ENCODE measurements at regions not wholly inside any gene's neighbourhood (a gene's known extent, or its start where the extent isn't known, plus 50 kb on each side); places are given as distances from the start of the nearest gene placed in this dataset.
A peak's percentile ranks its signal among the peaks of the same experiment; 100 is the strongest.

DNA sequence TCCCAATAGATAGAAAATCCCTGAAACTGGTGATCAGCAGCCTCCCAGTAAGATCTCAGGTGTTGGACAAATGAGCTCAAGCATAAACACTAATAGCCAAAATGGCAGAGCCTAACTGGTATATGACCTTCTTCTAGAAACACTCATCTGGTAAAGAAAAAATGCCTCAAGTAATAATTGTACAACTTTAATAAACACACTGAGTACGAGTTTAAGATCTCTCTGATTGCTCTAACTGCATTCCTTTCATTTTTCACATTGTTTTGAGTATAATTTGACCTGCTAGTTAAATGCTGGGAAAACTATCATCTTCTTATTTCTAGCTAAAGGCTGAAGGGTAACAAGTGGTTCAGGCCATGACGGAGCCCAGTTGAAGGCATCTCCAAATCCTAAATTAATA, 2009.5 kb upstream of the PCDH20 start:
- H2BK120ac ChIP-seq (ENCODE audit: insufficient read depth, low read length, poor library complexity), result no peak overlapping the region
- no CpG with 5 or more reads among the region's 2 CpGs for WGBS (ENCODE audit: extremely low coverage, insufficient coverage, insufficient read length)

DNA sequence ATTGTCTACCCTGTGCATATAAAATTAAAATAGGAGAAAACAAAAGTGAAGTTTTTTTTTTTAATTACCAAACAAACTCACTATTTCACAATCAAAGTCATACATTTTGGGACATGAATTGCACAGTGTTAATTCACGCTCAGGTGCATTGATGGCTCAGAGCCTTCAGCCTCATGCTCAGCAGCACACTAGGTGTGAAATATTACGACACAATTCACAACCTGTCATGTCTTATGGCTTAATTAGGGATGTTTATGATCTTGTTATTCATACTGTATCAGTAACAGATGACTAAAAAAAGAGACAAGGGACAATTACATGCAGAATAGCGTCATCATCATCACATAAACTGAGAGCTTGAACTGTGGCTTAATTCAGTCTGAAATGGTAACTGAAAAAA, 2005.5 kb upstream of the PCDH20 start:
- H2BK120ac ChIP-seq (ENCODE audit: insufficient read depth, low read length, poor library complexity), result no peak overlapping the region
- no peak overlapping the region for H2BK12ac ChIP-seq (ENCODE audit: low read length)
- no peak overlapping the region for H2BK5ac ChIP-seq (ENCODE audit: low read depth, low read length, poor library complexity)
- H4K12ac ChIP-seq (ENCODE audit: low read depth, low read length), result no peak overlapping the region
- H4K91ac ChIP-seq (ENCODE audit: low read depth, low read length), result no peak overlapping the region
- H2AFZ ChIP-seq (ENCODE audit: insufficient read depth, low read length, poor library complexity), result no peak overlapping the region
- H3K27me3 ChIP-seq (ENCODE audit: insufficient read depth, low read length), result no peaks in the 10 kb centered on the region
- H3K23ac ChIP-seq (ENCODE audit: low read length), result no peak overlapping the region
- no peaks in the 10 kb centered on the region for H3K36me3 ChIP-seq (ENCODE audit: control insufficient read depth in 1 of 2, insufficient read depth in 2 of 2, low read length in 2 of 2)
- H3K79me2 ChIP-seq (ENCODE audit: control insufficient read depth, insufficient read depth, low read length, poor library complexity), result no peaks in the 10 kb centered on the region
- no peak overlapping the region for H3K4ac ChIP-seq (ENCODE audit: low read depth, low read length)
- no peak overlapping the region for H3K4me3 ChIP-seq (ENCODE audit: low read depth, low read length)
- H3K18ac ChIP-seq (ENCODE audit: low read length), result no peak overlapping the region
- no peak overlapping the region for H2AK5ac ChIP-seq (ENCODE audit: low read length)
- no peak overlapping the region for H4K8ac ChIP-seq (ENCODE audit: low read depth, low read length)
- H3K4me2 ChIP-seq (ENCODE audit: low read length), result no peak overlapping the region
- no peaks in the 10 kb centered on the region for H3K79me1 ChIP-seq (ENCODE audit: low read length)
- no peaks in the 10 kb centered on the region for H3K9me3 ChIP-seq (ENCODE audit: insufficient read depth, low read depth, low read length)
- no peak overlapping the region for H3K9ac ChIP-seq (ENCODE audit: low read length)
- WGBS (ENCODE audit: extremely low coverage, insufficient coverage, insufficient read length), result no CpG with 5 or more reads among the region's 3 CpGs
- no peak overlapping the region for H3K14ac ChIP-seq (ENCODE audit: low read length)
- H3K4me1 ChIP-seq (ENCODE audit: control insufficient read depth in 1 of 2, insufficient read depth in 2 of 2, low read length in 2 of 2), result no peaks in the 10 kb centered on the region
- no peak for DNase-seq
- H3K27ac ChIP-seq (ENCODE audit: low read depth, low read length), result no peak overlapping the region

More for the DNA sequence above, 2009.5 kb upstream of the PCDH20 start:
- Histone ChIP-seq H3K79me1 (ENCODE audit: low read length) (no peaks in the 10 kb centered on the region), H2AFZ (ENCODE audit: insufficient read depth, low read length, poor library complexity) (no peak overlapping the region), H4K12ac (ENCODE audit: low read depth, low read length) (no peak overlapping the region), H3K9ac (ENCODE audit: low read length) (no peak overlapping the region), H3K4me1 (ENCODE audit: control insufficient read depth in 1 of 2, insufficient read depth in 2 of 2, low read length in 2 of 2) (no peaks in the 10 kb centered on the region), H3K27ac (ENCODE audit: low read depth, low read length) (no peak overlapping the region), H2BK12ac (ENCODE audit: low read length) (no peak overlapping the region), H3K4me2 (ENCODE audit: low read length) (no peak overlapping the region), H3K27me3 (ENCODE audit: insufficient read depth, low read length) (no peaks in the 10 kb centered on the region), H3K18ac (ENCODE audit: low read length) (no peak overlapping the region), H3K79me2 (ENCODE audit: control insufficient read depth, insufficient read depth, low read length, poor library complexity) (no peaks in the 10 kb centered on the region), H4K8ac (ENCODE audit: low read depth, low read length) (no peak overlapping the region), H2AK5ac (ENCODE audit: low read length) (no peak overlapping the region), H3K4me3 (ENCODE audit: low read depth, low read length) (no peak overlapping the region), H3K4ac (ENCODE audit: low read depth, low read length) (no peak overlapping the region), H3K9me3 (ENCODE audit: insufficient read depth, low read depth, low read length) (no peaks in the 10 kb centered on the region), H3K36me3 (ENCODE audit: control insufficient read depth in 1 of 2, insufficient read depth in 2 of 2, low read length in 2 of 2) (no peaks in the 10 kb centered on the region), H2BK5ac (ENCODE audit: low read depth, low read length, poor library complexity) (no peak overlapping the region), H3K14ac (ENCODE audit: low read length) (no peak overlapping the region), H4K91ac (ENCODE audit: low read depth, low read length) (no peak overlapping the region), H3K23ac (ENCODE audit: low read length) (no peak overlapping the region)
- no peak for DNase-seq

DNA sequence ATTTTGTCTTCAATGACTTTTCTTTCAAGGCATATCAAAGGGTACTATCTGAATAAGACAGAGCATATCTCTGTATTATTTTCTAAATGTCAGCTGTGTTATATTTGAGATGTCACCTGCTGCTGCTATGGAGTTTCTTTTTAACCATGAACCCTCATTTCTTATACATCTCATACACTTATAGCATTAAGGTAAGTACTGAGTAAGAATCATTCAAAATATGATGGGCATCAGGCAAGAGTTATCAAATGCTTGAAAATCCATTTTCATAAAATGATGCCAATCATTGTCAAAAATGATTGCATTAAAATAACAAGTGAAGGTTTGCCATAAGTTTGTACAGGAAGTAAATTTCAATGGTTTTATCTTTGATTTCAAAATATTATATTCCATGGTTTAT, 2005.0 kb upstream of the PCDH20 start:
- Histone ChIP-seq H3K79me2 (ENCODE audit: control insufficient read depth, insufficient read depth, low read length, poor library complexity) (no peaks in the 10 kb centered on the region), H4K8ac (ENCODE audit: low read depth, low read length) (no peak overlapping the region), H2BK5ac (ENCODE audit: low read depth, low read length, poor library complexity) (no peak overlapping the region), H3K4me2 (ENCODE audit: low read length) (no peak overlapping the region), H2BK120ac (ENCODE audit: insufficient read depth, low read length, poor library complexity) (no peak overlapping the region), H3K27me3 (ENCODE audit: insufficient read depth, low read length) (no peaks in the 10 kb centered on the region), H3K14ac (ENCODE audit: low read length) (no peak overlapping the region), H3K4me3 (ENCODE audit: low read depth, low read length) (no peak overlapping the region), H3K9me3 (ENCODE audit: insufficient read depth, low read depth, low read length) (no peaks in the 10 kb centered on the region), H3K27ac (ENCODE audit: low read depth, low read length) (no peak overlapping the region), H3K4me1 (ENCODE audit: control insufficient read depth in 1 of 2, insufficient read depth in 2 of 2, low read length in 2 of 2) (no peaks in the 10 kb centered on the region), H4K91ac (ENCODE audit: low read depth, low read length) (no peak overlapping the region), H3K23ac (ENCODE audit: low read length) (no peak overlapping the region), H3K9ac (ENCODE audit: low read length) (no peak overlapping the region), H3K18ac (ENCODE audit: low read length) (no peak overlapping the region), H2AK5ac (ENCODE audit: low read length) (no peak overlapping the region), H2AFZ (ENCODE audit: insufficient read depth, low read length, poor library complexity) (no peak overlapping the region), H3K79me1 (ENCODE audit: low read length) (no peaks in the 10 kb centered on the region), H4K12ac (ENCODE audit: low read depth, low read length) (no peak overlapping the region), H2BK12ac (ENCODE audit: low read length) (no peak overlapping the region), H3K4ac (ENCODE audit: low read depth, low read length) (no peak overlapping the region), H3K36me3 (ENCODE audit: control insufficient read depth in 1 of 2, insufficient read depth in 2 of 2, low read length in 2 of 2) (no peaks in the 10 kb centered on the region)
- no peak for DNase-seq

DNA sequence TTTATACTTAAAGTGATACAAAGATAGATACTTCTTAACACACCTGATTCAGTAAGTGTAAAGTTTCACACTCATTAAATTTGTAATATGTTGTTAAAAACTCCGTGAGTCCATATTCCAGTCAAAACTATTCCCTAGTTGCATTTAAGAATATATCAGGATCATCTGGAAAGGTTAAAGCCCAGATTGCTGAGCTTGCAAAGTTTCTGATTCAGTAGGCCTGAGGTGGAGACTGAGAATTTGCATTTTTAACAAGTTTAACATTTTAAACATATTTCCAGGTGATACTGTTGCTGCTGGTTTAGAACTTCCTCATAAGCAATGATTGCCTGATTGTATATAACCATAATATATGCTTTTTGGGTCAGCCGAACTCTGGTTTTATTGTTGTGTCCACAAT, 1998.6 kb upstream of the PCDH20 start:
- Histone ChIP-seq H3K14ac (ENCODE audit: low read length) (no peak overlapping the region), H3K79me1 (ENCODE audit: low read length) (no peaks in the 10 kb centered on the region), H3K27ac (ENCODE audit: low read depth, low read length) (no peak overlapping the region), H4K12ac (ENCODE audit: low read depth, low read length) (no peak overlapping the region), H3K4me1 (ENCODE audit: control insufficient read depth in 1 of 2, insufficient read depth in 2 of 2, low read length in 2 of 2) (no peaks in the 10 kb centered on the region), H2AFZ (ENCODE audit: insufficient read depth, low read length, poor library complexity) (no peak overlapping the region), H2AK5ac (ENCODE audit: low read length) (no peak overlapping the region), H3K36me3 (ENCODE audit: control insufficient read depth in 1 of 2, insufficient read depth in 2 of 2, low read length in 2 of 2) (no peaks in the 10 kb centered on the region), H2BK120ac (ENCODE audit: insufficient read depth, low read length, poor library complexity) (no peak overlapping the region), H3K4ac (ENCODE audit: low read depth, low read length) (no peak overlapping the region), H3K4me3 (ENCODE audit: low read depth, low read length) (no peak overlapping the region), H2BK5ac (ENCODE audit: low read depth, low read length, poor library complexity) (no peak overlapping the region), H4K8ac (ENCODE audit: low read depth, low read length) (no peak overlapping the region), H3K23ac (ENCODE audit: low read length) (no peak overlapping the region), H3K27me3 (ENCODE audit: insufficient read depth, low read length) (no peaks in the 10 kb centered on the region), H3K79me2 (ENCODE audit: control insufficient read depth, insufficient read depth, low read length, poor library complexity) (no peaks in the 10 kb centered on the region), H3K18ac (ENCODE audit: low read length) (no peak overlapping the region), H4K91ac (ENCODE audit: low read depth, low read length) (no peak overlapping the region), H2BK12ac (ENCODE audit: low read length) (no peak overlapping the region), H3K9me3 (ENCODE audit: insufficient read depth, low read depth, low read length) (no peaks in the 10 kb centered on the region), H3K9ac (ENCODE audit: low read length) (no peak overlapping the region), H3K4me2 (ENCODE audit: low read length) (no peak overlapping the region)
- no CpG with 5 or more reads among the region's 2 CpGs for WGBS (ENCODE audit: extremely low coverage, insufficient coverage, insufficient read length)
- DNase-seq, result peak in 1 of 2 donors; percentile 44
